VCaP (cell line): ENCODE measurements at regions not wholly inside any gene's neighbourhood (a gene's known extent, or its start where the extent isn't known, plus 50 kb on each side); places are given as distances from the start of the nearest gene placed in this dataset.

Source experiments
- H3K27ac ChIP-seq: fragments of 450-650 bp; 2 replicates; pipeline ENCODE4 v1.5.1; 2017
- TF ChIP-seq, protein P1 (sequence below): fragments of 450-650 bp; conservative IDR thresholded peaks from 2 replicates; pipeline ENCODE4 v1.5.1; 2017; ENCODE audit warnings: mild to moderate bottlenecking, moderate library complexity

GRCh38 chr4:77395481-77395880 lies 210.1 kb upstream of the CXCL13 start:
- H3K27ac ChIP-seq, result peak overlapping the region; percentile 9; the same call in 1 of the 2 replicates
- TF ChIP-seq, protein P1, sequence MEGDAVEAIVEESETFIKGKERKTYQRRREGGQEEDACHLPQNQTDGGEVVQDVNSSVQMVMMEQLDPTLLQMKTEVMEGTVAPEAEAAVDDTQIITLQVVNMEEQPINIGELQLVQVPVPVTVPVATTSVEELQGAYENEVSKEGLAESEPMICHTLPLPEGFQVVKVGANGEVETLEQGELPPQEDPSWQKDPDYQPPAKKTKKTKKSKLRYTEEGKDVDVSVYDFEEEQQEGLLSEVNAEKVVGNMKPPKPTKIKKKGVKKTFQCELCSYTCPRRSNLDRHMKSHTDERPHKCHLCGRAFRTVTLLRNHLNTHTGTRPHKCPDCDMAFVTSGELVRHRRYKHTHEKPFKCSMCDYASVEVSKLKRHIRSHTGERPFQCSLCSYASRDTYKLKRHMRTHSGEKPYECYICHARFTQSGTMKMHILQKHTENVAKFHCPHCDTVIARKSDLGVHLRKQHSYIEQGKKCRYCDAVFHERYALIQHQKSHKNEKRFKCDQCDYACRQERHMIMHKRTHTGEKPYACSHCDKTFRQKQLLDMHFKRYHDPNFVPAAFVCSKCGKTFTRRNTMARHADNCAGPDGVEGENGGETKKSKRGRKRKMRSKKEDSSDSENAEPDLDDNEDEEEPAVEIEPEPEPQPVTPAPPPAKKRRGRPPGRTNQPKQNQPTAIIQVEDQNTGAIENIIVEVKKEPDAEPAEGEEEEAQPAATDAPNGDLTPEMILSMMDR, result no peak

GRCh38 chr4:77398256-77398655 lies 207.4 kb upstream of the CXCL13 start:
- TF ChIP-seq, protein P1, result no peak
- H3K27ac ChIP-seq, result no peak overlapping the region

- TF ChIP-seq, protein P1, result no peak
- H3K27ac ChIP-seq, result no peak overlapping the region
Observed at GRCh38 chr4:77399831-77400230, 205.8 kb upstream of the CXCL13 start.

DNA sequence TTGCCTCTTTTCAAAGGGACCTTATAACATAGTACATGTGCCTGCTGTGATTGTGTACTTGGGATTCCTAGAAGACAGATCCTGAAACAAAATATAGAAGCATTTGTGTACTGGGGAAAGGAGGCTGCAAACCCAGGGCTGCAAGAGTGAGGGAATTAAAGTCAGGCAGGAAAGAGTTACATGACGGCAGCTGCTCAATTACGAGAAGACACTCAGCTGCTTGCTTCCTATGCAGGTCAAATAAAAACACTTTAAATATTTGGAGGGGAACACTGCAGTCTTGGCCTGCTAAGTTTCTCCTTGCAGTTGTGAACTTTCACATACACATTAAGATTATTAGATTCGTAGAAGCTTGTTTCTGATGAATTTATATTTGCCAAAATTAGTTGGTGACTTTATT lies 191.9 kb upstream of the CXCL13 start:
- TF ChIP-seq, protein P1, result no peak
- H3K27ac ChIP-seq, result peak overlapping the region; percentile 33; the same call in 1 of the 2 replicates

- peak overlapping the region; percentile 23 for H3K27ac ChIP-seq
Observed at GRCh38 chr4:77415689-77416088, 189.9 kb upstream of the CXCL13 start.

DNA sequence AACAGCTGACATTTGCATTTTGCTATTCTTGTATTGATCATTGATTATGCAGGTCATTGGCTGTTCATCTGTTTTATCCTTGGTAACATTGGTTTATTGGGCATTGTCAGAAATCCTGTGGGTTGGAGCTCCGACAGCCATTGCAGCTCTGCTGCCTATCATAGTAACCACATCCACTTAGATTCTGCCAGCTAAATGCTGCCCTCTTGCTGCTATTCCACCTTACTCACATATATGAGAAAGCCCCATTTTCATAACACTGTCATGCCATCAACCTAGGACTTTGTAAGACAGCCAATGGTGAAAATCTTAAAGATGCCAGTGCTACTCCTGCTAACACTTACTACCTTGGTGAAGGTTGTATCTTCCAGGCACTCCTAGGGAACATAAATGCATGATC lies 187.3 kb upstream of the CXCL13 start:
- no peak overlapping the region for H3K27ac ChIP-seq
- TF ChIP-seq, protein P1, result peak; percentile 89

More at GRCh38 chr4:77415689-77416088, 189.9 kb upstream of the CXCL13 start:
- TF ChIP-seq, protein P1, result no peak

DNA sequence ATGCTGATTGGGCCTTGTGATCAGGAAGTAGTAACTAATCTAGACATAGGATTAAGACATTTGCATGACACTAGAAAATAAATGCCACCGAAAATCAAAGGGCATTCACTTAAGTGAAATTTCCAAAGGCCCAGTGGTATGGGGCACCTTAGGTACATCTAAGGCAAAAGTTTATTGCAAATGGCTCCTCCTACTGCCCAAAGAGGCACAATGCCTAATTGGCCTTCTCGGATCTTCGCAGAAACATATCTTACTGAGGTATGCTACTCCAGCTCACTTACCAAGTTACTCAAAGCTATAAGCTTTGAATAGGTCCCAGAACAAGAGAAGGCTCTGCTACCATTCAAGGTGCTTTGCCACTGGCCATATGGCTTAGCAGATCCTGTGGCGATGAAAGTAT lies 174.8 kb upstream of the CXCL13 start:
- no peak overlapping the region for H3K27ac ChIP-seq
- TF ChIP-seq, protein P1, result peak; percentile 44; the same call in 1 of the 2 replicates

- TF ChIP-seq, protein P1, result no peak
- no peak overlapping the region for H3K27ac ChIP-seq
Observed at GRCh38 chr4:77431546-77431945, 174.1 kb upstream of the CXCL13 start.
